ENCODE measurements at regions not wholly inside any gene's neighbourhood (a gene's known extent, or its start where the extent isn't known, plus 50 kb on each side); places are given as distances from the start of the nearest gene placed in this dataset.

DNA sequence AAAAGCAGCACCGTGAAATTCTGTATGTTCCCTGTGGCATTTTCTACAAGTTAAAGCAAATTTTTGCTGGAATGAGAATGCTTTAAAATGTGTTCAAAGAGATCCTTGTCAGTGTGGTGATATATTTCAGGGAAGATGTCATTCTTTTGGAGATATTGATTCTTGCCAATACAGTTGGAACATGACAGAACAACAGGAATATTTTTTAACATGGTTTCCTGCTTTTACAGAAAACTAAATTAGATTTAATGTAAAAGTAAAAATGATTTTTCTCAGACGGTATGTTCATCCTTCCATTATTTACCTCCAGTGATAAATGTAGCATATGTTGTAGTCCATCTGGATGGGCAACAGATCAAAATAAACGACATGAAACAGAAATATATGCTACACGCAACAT lies 474.8 kb downstream of the TMA16 start:
- TF ChIP-seq, protein P1, sequence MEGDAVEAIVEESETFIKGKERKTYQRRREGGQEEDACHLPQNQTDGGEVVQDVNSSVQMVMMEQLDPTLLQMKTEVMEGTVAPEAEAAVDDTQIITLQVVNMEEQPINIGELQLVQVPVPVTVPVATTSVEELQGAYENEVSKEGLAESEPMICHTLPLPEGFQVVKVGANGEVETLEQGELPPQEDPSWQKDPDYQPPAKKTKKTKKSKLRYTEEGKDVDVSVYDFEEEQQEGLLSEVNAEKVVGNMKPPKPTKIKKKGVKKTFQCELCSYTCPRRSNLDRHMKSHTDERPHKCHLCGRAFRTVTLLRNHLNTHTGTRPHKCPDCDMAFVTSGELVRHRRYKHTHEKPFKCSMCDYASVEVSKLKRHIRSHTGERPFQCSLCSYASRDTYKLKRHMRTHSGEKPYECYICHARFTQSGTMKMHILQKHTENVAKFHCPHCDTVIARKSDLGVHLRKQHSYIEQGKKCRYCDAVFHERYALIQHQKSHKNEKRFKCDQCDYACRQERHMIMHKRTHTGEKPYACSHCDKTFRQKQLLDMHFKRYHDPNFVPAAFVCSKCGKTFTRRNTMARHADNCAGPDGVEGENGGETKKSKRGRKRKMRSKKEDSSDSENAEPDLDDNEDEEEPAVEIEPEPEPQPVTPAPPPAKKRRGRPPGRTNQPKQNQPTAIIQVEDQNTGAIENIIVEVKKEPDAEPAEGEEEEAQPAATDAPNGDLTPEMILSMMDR (tag by site-specific recombination; IDR thresholded peaks at IDR 0.05), result no peak
- no peak for TF ChIP-seq ZNF274 (IDR thresholded peaks at IDR 0.05; ENCODE audit: low read length)
- no peak for TF ChIP-seq ZNF274 (tag by site-specific recombination; IDR thresholded peaks at IDR 0.05; ENCODE audit: borderline replicate concordance)
- no peak for TF ChIP-seq KLF10 (tag by site-specific recombination; IDR thresholded peaks at IDR 0.05)
- no peak for TF ChIP-seq PBX3 (CRISPR knock-in tag; IDR thresholded peaks at IDR 0.05)
- TF ChIP-seq ZNF23 (tag by site-specific recombination; IDR thresholded peaks at IDR 0.05; ENCODE audit: borderline replicate concordance), result no peak
- TF ChIP-seq, protein P2, sequence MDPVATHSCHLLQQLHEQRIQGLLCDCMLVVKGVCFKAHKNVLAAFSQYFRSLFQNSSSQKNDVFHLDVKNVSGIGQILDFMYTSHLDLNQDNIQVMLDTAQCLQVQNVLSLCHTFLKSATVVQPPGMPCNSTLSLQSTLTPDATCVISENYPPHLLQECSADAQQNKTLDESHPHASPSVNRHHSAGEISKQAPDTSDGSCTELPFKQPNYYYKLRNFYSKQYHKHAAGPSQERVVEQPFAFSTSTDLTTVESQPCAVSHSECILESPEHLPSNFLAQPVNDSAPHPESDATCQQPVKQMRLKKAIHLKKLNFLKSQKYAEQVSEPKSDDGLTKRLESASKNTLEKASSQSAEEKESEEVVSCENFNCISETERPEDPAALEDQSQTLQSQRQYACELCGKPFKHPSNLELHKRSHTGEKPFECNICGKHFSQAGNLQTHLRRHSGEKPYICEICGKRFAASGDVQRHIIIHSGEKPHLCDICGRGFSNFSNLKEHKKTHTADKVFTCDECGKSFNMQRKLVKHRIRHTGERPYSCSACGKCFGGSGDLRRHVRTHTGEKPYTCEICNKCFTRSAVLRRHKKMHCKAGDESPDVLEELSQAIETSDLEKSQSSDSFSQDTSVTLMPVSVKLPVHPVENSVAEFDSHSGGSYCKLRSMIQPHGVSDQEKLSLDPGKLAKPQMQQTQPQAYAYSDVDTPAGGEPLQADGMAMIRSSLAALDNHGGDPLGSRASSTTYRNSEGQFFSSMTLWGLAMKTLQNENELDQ (tag by site-specific recombination; IDR thresholded peaks at IDR 0.05; ENCODE audit: low read depth), result no peak
- TF ChIP-seq, protein P3, sequence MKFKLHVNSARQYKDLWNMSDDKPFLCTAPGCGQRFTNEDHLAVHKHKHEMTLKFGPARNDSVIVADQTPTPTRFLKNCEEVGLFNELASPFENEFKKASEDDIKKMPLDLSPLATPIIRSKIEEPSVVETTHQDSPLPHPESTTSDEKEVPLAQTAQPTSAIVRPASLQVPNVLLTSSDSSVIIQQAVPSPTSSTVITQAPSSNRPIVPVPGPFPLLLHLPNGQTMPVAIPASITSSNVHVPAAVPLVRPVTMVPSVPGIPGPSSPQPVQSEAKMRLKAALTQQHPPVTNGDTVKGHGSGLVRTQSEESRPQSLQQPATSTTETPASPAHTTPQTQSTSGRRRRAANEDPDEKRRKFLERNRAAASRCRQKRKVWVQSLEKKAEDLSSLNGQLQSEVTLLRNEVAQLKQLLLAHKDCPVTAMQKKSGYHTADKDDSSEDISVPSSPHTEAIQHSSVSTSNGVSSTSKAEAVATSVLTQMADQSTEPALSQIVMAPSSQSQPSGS (tag by site-specific recombination; IDR thresholded peaks at IDR 0.05; ENCODE audit: low read depth), result no peak
- TF ChIP-seq, protein P4, sequence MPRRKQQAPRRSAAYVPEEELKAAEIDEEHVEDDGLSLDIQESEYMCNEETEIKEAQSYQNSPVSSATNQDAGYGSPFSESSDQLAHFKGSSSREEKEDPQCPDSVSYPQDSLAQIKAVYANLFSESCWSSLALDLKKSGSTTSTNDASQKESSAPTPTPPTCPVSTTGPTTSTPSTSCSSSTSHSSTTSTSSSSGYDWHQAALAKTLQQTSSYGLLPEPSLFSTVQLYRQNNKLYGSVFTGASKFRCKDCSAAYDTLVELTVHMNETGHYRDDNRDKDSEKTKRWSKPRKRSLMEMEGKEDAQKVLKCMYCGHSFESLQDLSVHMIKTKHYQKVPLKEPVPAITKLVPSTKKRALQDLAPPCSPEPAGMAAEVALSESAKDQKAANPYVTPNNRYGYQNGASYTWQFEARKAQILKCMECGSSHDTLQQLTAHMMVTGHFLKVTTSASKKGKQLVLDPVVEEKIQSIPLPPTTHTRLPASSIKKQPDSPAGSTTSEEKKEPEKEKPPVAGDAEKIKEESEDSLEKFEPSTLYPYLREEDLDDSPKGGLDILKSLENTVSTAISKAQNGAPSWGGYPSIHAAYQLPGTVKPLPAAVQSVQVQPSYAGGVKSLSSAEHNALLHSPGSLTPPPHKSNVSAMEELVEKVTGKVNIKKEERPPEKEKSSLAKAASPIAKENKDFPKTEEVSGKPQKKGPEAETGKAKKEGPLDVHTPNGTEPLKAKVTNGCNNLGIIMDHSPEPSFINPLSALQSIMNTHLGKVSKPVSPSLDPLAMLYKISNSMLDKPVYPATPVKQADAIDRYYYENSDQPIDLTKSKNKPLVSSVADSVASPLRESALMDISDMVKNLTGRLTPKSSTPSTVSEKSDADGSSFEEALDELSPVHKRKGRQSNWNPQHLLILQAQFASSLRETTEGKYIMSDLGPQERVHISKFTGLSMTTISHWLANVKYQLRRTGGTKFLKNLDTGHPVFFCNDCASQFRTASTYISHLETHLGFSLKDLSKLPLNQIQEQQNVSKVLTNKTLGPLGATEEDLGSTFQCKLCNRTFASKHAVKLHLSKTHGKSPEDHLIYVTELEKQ (tag by site-specific recombination; IDR thresholded peaks at IDR 0.05; ENCODE audit: borderline replicate concordance), result no peak
